ENCODE measurements at regions not wholly inside any gene's neighbourhood (a gene's known extent, or its start where the extent isn't known, plus 50 kb on each side); places are given as distances from the start of the nearest gene placed in this dataset.

- TF ChIP-seq CTCF (IDR thresholded peaks at IDR 0.05; ENCODE audit: poor library complexity) (no peak), EZH2phosphoT487 (IDR thresholded peaks at IDR 0.05; ENCODE audit: low read depth, severe bottlenecking, unreplicated experiment) (no peak), EZH2 (IDR thresholded peaks at IDR 0.05; ENCODE audit: borderline replicate concordance) (no peak)
Observed at GRCh38 chr15:99475754-99476412, 89.9 kb upstream of the MEF2A start.
